Activated effector memory CD4-positive, alpha-beta T cell treated with Interleukin-2 at 50 U/mL for 16 hours (primary cell): ENCODE measurements at regions not wholly inside any gene's neighbourhood (a gene's known extent, or its start where the extent isn't known, plus 50 kb on each side); places are given as distances from the start of the nearest gene placed in this dataset.

Source experiments
- DNase-seq: peaks from one replicate; pipeline ENCODE4 v3.0.0-alpha.2; 2020

DNA sequence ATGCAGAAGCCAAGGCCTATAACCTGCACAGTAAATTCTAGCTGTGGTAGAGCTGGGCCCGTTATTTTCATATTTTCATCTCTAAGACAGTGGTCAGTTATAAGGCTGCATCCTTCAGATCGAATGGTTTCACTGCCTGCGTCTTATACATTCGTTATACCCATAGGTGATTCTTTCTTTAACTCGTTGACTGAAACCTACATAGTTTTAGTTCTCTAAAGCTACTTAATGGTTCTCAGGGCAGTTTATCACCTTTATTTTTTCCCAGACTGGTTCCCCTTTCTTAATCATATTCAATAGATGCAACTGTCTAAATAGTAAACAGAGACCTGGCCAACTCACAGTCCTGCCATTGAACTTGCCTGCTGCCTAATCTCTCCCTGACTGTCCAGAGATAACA, 615.3 kb upstream of the SLITRK1 start:
- no peak for DNase-seq

DNA sequence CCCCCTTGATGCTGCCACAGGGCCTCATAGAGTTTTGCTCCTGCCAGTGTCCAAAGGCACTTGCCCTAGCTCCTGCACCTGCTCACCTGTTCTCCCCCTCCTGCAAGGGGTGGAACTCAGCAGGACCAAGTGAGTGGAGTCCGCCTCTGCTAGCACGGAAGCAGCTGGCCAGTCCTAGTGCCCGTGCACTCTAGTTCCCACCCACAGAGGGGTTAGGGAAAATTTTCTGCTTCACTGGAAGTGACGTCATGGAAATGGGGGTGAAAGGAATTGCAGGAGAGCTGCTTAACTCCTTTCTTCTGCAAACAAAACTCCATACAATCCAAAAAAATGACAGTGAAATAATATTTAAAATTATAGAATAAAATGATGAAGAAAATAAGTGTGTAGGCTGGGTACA, 609.7 kb upstream of the SLITRK1 start:
- DNase-seq = no peak

DNA sequence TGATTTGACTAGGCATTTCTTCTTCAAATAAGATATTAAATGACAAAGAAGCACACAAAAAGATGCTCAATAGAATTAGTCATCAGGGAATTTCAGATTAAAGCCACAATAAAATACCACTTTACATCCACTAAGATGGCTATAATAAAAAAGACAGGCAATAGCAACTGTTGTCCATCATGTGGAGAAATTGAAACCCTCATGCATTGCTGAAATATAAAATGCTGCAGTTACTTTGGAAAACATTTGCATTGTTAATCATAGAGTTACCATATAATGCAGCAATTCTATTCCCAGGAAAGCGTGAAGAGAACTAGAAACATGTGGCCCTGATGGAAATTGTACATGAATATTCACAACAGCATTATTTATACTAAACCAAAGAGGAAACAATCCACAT, 605.5 kb upstream of the SLITRK1 start:
- DNase-seq = no peak

DNA sequence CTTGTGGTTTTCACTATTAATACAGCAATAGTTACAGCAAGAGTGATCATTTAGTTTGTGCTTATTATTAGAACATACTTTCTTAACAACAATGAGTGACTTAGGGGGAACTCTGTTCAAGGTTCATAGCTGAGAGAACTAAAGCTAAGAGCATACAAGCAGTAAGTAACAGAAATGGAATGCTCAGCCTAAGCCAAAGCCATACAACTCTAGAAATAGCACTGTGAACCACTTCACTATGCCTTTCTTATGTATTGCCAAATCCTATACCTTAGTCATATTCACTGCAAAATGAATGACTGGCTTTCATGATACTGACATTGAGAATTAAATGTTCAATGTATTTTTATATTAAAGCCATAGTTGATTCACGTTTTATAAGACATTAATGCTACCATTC, 599.7 kb upstream of the SLITRK1 start:
- no peak for DNase-seq

DNA sequence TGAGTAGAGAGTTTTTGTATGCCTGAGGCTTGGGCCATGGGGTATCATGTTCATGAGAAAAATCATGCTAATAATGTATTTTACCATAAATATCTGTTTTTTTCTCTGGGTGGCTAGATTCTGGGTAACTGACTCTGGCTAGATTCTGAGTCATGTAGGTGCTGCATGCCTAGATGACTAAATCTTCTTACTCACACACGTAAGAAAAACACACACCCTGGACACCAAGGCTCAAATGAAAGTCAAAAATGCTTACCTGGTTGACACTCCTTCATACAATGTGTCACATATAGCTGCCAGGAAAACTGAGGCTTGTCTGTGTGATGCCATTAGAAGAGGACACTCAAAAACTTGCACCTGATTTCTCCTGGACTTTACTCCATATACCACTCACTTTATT, 597.4 kb upstream of the SLITRK1 start:
- no peak for DNase-seq

DNA sequence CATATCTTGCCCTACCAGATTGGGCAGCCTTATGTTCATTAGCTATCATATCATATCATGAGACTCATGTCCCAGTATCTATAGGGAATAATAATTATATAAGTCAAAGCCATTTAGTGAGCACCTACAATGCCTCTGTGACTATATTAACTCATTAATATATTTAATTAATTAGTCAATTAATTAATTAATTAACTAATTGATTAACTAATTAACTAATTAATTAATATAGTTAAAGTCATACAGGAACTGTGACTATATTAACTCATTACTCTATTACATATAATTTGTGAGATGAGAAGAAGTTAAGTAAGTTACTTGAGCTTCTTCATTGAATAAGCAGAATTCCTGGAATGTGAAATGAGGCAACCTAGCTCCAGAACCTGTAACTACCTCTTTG, 588.3 kb upstream of the SLITRK1 start:
- no peak for DNase-seq

DNA sequence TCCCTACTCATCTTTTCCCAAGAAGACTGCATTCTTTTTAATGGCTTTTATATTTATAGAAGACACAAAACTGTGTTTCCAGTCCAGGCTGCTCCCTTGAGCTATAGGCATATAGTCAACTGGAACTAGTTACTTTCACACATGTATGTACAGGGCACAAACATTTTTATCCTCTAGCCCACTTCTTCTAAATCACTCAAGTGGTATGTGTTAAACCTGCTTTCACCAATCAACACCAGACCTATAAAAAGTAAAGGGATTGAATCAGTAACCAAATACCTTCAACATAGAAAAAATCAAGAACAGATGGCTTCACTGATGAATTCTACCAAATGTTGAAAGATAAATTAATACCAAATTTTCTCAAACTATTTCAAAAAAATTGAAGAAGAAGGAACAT, 584.2 kb upstream of the SLITRK1 start:
- DNase-seq = no peak

DNA sequence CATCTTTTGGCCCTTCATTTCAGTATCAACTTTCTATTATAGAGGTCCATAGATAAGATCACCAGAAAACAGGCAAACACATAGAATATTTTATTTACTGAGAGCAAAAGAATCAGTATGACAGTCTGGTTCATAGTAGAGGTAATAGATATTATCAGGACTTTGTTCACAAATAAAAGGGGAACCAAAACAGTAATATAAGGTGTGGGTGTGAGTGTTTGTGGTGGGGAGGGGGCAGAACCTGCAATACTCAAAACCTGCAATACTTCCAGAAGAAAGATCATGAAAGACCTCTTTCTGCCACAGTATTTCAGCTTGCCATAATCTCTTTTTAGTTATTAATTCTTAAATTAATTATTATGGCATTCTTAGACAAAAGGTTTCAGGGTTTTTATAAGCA, 578.7 kb upstream of the SLITRK1 start:
- DNase-seq = no peak

DNA sequence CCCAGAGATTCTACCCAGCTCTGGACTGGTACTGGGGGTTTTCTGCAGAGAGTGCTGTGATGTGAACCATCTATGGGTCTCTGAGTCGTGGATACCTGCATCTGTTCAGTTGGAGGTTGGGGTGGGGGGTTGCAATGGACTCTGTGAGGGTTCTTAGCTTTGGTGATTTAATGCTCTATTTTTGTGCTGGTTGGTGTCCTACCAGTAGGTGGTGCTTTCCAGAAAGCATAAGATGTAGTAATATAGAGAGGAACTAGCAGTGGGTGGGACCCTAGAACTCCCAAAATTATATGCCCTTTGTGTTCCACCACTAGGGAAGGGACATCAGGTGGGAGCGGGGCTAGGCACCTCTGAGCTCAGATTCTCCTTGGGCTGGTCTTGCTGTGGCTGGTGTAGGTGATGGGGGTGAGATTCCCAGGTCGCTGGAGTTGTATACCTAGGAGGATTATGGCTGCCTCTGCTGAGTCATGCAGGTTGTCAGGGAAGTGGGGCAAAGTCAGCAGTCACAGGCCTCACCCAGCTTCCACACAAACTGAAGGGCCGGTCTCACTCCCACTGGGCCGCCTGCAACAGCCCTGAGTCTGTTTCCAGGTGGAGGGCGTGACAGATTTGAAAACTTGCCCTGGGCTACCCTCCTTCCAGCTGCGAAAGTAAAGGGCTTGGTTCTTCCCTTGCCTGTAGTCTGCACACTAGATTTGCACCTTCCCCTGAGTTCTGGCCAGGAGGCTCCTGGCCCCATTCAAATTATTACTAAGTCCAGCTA, 573.0 kb upstream of the SLITRK1 start:
- DNase-seq = no peak

DNA sequence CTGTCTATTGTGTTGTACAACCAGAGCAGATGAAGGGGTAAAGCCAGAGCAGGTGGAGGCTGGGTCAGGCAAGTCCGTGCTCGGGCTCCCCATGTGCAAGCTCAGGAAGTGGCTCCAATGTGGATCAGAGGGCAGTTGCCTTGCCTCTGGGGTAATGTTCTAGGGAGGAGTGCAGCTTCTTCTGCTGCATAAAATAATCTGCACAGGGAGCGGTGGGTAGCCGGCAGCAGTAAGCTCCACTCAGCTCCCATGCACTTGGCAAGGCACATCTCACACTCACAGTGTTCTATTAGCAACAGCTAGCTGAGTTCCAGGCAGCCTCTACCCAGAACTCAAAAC, 565.3 kb upstream of the SLITRK1 start:
- DNase-seq = no peak

DNA sequence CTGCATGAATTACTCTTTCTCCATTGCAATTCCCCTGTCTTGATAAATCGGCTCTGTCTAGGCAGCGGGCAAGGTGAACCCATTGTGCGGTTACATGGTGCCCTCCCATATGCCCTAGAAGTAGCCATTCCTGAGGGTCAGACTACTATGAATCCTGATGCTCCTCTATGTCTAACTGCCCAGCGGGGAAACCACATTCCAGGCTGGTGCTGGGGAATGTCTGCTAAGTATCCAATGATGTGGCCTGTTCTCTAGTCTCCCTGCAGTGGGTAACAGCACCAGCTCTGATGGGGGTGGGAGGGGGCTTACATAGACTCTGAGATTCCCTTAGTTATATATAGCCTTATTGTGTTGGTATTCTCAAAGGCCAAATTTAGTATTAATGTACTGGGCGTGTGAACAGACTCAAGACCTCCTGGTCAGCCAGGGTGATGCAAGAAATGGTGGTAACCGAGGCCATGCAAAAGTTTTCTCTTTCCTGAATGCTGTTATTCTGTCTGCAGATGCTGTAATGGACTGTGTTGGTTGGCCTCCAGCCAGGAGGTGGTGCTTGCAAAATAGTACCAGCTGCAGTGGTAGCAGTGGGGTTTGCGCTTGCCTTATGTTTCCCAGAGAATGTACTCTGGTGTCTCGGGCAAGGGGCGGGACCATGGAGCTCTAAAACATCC, 564.8 kb upstream of the SLITRK1 start:
- no peak for DNase-seq

DNA sequence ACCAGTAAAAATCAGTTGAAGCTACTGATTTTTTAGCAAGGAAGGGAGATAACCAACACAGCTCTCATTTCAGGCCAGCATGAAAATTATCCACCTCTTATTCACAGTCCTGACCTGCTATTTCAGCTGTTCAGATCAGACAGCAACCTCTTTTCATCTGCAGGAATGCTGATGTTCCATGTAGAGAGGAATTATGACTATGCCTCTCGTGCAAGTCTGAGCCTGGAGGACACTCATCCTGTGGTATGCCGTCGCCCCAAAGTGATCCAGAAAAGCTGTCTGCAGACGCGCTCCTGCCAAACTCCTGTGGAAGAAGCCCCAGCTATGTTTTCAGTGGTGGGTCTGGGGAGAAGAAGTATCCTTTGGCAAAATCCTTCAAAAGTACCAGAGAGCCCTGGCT, 563.5 kb upstream of the SLITRK1 start:
- no peak for DNase-seq

DNA sequence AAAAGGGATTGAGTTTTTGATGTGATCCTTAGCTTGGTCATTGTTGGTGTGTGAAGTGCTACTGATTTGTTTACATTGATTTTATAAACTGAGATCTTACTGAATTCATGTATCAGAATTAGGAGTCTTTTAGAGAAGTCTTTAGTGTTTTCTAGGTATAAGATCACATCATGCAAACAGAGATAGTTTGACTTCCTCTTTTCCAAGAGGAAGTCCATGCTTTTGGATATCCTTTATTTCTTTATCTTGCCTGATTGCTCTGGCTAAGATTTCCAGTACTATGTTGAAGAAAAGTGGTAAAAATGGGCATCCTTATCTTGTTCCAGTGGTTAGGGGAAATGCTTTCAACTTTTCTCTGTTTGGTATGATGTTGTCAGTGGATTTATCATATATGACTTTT, 561.2 kb upstream of the SLITRK1 start:
- no peak for DNase-seq

DNA sequence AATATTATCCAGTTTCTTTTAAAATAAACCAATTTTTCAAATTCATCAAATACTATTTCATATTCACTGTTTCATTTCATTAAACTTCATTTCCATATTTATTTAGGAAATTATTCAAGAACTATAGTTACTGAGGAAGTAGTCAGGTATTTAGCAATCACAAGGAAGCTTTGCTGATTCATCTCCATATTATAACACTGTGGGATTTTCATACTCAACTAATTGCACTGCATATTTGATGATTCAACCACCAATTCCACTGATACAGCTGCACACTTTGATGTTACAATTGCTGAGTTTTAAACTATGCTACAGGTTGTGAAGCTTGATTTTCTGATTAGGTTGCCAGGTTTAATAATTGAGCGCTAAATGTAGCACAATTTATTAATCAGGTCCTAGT, 556.8 kb upstream of the SLITRK1 start:
- no peak for DNase-seq

DNA sequence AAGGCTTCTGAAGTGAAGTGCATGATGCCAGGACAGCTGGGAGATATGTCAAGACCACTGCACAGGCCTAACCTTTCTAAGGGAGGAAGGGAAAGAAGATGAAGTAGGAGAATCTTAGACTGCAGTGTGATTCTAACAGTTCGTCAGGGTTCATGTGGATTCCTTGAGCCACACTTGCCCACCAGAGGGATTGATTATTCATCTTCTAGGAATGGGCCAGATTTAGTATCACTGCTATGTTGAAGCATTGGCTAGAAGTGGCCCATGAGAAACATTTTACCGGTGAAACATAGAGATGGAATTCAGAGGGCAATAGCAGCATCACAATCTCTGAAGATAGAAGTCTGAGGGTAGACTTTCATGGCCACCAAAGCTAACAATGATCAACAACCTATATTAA, 550.8 kb upstream of the SLITRK1 start:
- DNase-seq = no peak

DNA sequence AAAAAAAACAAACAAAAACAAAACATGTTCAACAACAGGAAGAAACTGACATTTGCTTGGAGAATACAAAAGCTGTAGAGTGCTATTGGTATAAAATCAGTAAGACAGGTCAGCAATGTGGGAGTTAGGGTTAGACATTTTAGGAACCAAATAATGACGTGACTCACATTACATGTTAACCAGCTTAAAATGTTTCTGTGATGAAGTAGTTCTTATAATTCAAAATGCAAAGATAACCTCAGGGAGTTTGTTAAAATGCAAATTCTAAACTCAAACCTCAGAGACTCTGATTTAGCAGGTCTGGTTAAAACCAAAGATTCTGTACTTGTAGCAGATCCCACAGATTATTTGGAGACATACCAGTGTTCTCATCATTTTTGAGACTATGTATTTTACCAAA, 549.4 kb upstream of the SLITRK1 start:
- no peak for DNase-seq

DNA sequence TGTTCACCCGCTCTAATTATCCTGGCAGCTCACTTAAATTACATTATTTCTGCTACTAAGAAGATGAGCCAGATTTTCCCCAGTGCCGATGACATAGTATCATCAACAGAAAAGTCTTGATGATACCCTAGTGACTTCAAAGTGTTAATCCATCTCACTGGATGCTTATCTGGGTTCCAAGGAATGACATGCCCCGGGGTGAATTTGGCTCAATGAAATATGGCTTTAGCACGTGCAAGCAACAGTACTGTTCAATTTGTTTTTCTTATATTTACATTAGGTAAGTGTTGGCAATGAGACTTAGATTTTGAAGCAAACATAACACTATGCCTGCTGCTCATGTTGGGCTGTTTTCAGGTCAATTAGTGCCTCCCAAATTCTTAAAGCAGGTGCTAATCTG, 548.2 kb upstream of the SLITRK1 start:
- no peak for DNase-seq

DNA sequence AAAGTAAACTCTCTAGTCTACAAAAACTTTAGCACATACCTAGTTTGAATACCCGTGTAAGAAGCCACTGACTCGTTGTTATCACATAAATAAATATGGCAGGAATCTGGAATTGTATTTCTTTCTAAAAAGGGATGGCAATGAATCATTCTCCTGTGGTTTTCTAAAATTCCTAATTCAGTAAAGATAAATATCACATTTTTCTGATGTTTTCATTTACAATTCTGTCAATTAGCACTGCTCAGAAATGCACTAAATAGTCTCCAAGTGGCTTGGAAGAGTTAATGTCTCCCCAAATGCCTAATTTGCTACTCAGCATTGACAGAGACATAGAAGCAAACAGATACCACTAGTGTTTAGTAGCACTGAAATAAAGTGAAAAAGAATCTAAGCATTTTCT, 547.7 kb upstream of the SLITRK1 start:
- DNase-seq = no peak

DNA sequence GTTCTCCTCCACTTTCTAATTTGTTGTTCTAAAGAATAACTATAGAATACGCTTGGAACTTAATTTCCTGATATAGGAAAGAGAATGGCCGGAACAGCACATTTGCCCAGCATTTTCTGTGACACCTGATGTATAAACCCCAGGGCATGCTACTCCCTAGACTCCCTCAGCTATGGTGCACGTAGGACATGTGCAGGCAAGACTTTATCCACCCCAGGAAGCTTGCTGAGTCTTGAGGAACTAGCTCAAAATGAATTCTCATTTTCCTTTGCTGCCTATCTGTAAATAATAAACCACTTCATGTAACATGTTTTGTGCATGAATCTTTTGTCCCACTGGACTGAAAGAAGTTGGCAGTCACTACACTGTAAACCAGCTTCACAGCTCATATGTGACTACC, 535.8 kb upstream of the SLITRK1 start:
- no peak for DNase-seq

DNA sequence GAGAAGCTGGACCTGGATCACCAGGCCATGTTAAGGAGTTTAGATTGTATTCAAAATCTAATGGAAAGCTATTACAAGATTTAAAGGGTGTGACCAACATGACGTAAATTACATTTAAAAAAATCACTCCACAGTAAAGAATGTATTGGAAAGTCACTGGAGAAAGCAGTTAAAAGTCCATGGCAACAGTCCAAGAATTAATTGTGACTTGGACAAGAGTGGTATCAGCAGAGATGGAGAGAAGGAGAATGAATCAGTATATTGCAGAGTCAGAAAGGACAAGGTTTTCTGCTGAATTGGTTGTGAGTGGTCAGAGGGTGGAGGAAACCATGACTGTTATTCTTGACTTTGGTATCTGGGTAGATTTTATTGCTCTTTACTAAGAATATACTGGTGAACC, 535.1 kb upstream of the SLITRK1 start:
- no peak for DNase-seq

DNA sequence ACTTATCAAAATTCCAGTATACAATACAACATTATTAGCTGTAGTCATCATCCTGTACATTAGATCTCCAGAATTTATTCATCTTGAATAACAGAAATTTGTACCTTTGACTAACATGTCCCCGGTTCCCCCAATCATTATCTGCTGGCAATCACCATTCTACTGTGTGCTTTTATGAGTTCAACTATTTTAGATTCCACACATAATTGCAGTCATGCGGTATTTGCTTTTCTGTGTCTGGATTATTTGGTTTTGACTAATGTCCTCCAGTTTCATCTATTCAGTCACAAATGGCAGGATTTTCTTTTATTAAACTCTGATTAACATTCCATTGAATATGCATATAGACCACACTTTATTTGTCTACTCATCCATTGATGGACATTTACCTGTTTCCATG, 530.7 kb upstream of the SLITRK1 start:
- DNase-seq = no peak

DNA sequence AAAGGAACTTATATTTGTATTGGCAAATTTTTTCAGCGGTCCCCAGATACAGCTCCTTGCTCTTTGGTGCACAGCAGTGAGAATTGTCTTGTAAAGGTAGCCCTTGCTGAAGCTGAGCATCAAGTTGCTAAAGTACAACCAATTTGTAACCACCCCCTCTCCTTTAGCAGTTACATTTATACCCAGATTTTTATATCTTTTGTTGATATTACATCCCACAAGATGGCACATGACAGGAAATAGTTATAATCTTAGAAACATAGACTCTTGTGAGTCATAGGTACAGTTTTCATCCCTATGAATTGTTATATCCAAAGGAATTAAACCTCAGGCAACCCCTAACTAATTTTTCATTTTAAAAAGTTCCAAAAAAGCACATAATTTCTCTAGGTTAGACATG, 523.0 kb upstream of the SLITRK1 start:
- no peak for DNase-seq

DNA sequence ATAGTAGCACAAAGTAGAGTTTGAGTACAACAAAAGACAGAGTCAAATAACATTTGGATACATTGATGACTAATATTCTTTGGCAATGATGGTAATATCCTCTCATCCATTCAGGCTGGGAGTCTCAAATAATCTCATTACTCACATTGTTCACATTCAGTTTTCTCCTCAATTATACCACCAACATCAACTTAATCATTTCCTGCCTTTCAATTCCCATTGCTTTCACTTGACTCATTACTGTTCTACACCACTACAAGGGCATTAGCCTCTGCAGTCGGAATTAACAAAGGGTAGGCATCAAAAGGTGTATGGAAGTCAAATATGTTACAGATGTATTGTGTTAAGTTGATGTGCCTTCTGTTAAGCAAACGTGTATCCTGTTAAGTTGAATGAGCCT, 518.4 kb upstream of the SLITRK1 start:
- no peak for DNase-seq

DNA sequence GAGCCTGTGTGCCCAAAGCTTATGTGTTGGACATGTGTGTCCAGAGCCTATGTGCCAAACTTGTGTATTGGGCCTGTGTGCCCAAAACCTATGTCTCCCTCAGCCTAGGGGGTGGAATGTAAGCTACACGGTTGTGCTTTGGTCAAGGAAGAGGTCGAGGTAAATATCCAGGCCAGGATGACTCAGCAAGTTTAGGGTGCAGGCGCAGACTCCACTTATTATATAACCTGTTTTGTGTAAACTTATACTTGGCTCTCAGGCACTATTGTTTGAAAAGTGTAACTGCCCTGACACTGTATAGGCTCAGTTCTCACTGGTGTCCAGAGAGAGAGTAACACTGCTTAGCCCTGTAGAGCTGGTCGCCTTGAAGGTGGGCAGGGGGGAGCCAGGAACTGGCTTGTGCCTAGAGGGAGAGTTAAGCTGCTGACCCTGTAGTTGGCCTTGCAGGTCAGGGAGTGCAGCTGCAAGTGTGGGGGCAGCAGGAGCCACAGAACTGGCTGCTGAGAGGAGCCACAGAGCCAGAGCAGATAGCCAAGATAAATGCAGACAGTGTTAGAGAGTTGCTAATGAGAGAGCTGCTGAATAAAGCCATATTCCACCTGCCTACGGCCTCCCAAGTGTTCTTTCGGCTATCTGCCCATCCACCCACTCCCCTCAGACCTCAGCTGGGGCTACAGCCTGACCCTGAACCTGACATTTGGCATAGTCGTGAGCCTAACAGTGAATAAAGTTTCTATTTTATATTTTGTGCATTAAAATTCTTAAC, 517.2 kb upstream of the SLITRK1 start:
- DNase-seq = no peak
